GM10248 (cell line): ENCODE measurements at regions not wholly inside any gene's neighbourhood (a gene's known extent, or its start where the extent isn't known, plus 50 kb on each side); places are given as distances from the start of the nearest gene placed in this dataset.

Experiments used
- CTCF ChIA-PET: fragments of 300-600 bp; sonication (Branson Sonifier 250); formaldehyde crosslinking; extraction: SDS; loops from one replicate; lab custom pipeline; 2021; ENCODE audit warnings: antibody characterized with exemption; lab: Yijun Ruan, JAX
- POLR2A ChIA-PET: fragments of 350-650 bp; sonication (Branson Sonifier 250); formaldehyde crosslinking; extraction: SDS; loops from one replicate; lab custom pipeline; 2020; ENCODE audit warnings: antibody characterized with exemption; lab: Yijun Ruan, JAX
- DNase-seq: peaks from one replicate; pipeline ENCODE4 v3.0.0; 2012; ENCODE audit errors: extremely low spot score
- CTCF ChIP-seq: IDR thresholded peaks from 2 replicates; pipeline ENCODE4 v1.5.1; 2012; ENCODE audit warnings: mild to moderate bottlenecking, low read depth; ENCODE audit errors: extremely low read depth, missing control alignments, control extremely low read depth

DNA sequence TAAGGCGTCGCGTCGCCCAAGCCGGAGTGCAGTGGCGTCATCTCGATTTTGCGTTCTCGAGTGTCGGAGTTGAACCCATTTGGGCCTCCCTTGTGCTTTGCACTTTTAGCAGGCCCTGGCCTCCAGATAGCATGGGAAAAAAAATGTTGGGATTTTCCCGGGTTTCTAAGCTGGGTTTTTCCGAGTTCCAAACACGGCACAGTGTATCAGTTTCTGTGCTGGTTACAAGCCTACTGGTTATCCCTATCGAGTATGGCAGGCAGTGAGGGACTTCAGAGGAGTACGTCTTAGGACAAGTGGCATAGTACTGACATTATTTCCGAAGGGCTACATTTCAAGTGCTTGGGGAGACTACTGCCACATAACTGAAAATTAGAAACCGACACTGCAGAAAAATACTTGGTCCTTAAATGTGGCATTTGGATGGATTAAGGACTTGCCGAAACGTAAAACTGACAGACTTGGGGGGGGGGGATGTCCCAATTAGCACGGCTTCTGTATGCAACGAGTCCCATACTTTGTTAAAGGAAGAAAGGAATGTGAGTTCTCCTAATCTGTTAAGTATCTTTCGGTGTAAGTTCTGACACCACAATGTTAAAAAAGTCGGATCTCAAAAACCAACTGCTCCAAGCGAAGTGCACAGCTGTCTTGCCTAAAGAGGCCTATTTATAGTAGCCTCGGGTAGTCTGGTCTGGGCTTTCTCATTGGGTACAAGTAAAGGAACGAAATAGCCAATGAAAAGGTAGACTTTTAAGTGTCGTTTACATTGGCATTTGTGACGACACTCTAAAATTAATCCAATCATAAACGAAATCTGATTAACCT is 70.2 kb downstream of the HFE start:
- POLR2A ChIA-PET, result interaction anchor here (0.6 to 6.3 kb wide), 41 partner anchors 10 to 1736 kb away, joined by 3 to 211 read pairs (median 6); a partner anchor contains a TSS
- no peak for TF ChIP-seq CTCF
- CTCF ChIA-PET, result interaction anchor here (0.8 to 4.9 kb wide), 7 partner anchors 10 to 135 kb away, joined by 3 to 28 read pairs (median 4); a partner anchor contains a TSS
- peak; percentile 86 for DNase-seq

GRCh38 chr6:26158076-26158580 is 70.9 kb downstream of the HFE start:
- POLR2A ChIA-PET, result interaction anchor here (0.5 to 6.3 kb wide), 36 partner anchors 10 to 1735 kb away, joined by 3 to 211 read pairs (median 6); a partner anchor contains a TSS
- no peak for TF ChIP-seq CTCF
- CTCF ChIA-PET, result interaction anchor here (0.7 to 4.9 kb wide), 11 partner anchors 9 to 438 kb away, joined by 3 to 28 read pairs (median 4); a partner anchor contains a TSS
- DNase-seq, result no peak

- ChIA-PET CTCF (interaction anchor here (0.7 to 4.9 kb wide), 13 partner anchors 9 to 437 kb away, joined by 3 to 28 read pairs (median 4); a partner anchor contains a TSS), POLR2A (interaction anchor here (0.5 to 6.3 kb wide), 36 partner anchors 9 to 1734 kb away, joined by 3 to 211 read pairs (median 6); partner anchors contain the start of gene HFE)
- TF ChIP-seq CTCF, result no peak
- DNase-seq, result peak; percentile 27
Observed at GRCh38 chr6:26158581-26159356, 71.5 kb downstream of the HFE start.

- peak; percentile 21 for DNase-seq
- TF ChIP-seq CTCF, result no peak
- POLR2A ChIA-PET, result interaction anchor here (0.6 to 6.3 kb wide), 23 partner anchors 8 to 987 kb away, joined by 3 to 211 read pairs (median 12); a partner anchor contains a TSS
- CTCF ChIA-PET, result interaction anchor here (0.7 to 4.9 kb wide), 15 partner anchors 8 to 918 kb away, joined by 3 to 28 read pairs (median 4); a partner anchor contains a TSS
Observed at GRCh38 chr6:26159357-26160273, 72.4 kb downstream of the HFE start.

- no peak for DNase-seq
- no peak for TF ChIP-seq CTCF
- ChIA-PET CTCF (no interaction called here), POLR2A (interaction anchor here (1.2 kb wide), 1 partner anchor 38 kb away, joined by 3 read pairs; a partner anchor contains a TSS)
Observed at GRCh38 chr6:26161322-26161721, 74.1 kb downstream of the HFE start.
